HG03520 (cell line): ENCODE measurements at regions not wholly inside any gene's neighbourhood (a gene's known extent, or its start where the extent isn't known, plus 50 kb on each side); places are given as distances from the start of the nearest gene placed in this dataset.

Experiments
- ATAC-seq: cut with Tn5 transposase; IDR thresholded peaks from one replicate; pipeline ENCODE4 v1.9.1; 2021; ENCODE audit warnings: mild to moderate bottlenecking, moderate library complexity; ENCODE audit not compliant: unreplicated experiment

- ATAC-seq: no peak
These were observed 118.7 kb downstream of the FAT4 start for GRCh38 chr4:125433453-125433852.

GRCh38 chr4:125434136-125434535, 119.4 kb downstream of the FAT4 start:
- ATAC-seq: no peak

GRCh38 chr4:125440814-125441213, 126.1 kb downstream of the FAT4 start:
- no peak for ATAC-seq

- no peak for ATAC-seq
These were observed 129.4 kb downstream of the FAT4 start for GRCh38 chr4:125444166-125444565.

DNA sequence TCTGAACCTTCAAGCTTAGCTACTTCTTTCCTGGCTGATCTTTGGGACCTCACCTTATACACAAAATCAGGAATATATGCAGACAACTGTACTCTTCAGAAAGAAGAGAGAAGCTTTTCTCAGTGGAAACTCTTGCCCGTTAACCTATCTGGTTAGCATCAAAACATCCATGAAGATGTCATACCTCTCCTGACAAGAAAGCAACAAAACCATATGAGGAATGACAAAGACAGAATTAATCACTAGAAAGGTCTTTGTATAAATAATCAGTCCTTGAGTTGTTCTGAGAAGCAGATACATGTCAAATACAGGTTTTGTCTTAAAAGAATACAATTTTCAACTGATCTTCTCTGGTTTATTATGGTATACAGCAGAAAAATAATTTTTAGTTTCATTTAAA, 130.8 kb downstream of the FAT4 start:
- no peak for ATAC-seq

DNA sequence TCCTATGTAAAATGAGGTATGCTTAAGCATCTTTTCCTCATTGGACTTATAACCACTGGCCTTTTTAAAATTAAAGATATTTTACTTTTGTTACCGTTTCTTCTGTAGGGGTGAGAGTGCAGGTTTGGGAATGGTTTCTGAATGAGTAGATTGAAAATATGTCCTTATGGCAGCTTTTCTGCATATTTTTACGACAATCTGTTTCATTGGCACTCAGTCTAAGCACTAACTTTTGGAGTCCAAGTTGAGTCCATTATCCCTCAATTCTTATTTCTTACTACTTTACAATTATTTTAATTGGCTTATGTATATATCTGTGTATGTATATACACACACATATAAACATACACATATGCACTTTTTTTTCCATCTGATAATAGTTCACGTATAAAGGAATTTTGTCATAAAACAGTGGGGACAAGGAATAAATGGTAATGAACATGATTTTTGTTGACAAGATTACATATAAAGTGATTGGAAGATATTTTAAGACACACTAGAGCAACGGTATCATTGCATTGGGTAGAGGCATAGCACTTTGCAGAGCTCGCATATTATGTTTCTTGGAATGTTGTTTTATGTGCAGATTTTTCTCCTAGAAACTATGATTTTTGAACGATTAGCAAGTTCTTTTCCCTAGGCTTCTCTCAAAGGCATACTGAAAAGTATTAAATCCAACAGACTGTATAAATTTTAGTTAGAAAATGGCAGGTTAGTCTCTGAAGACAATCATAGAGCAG, 133.0 kb downstream of the FAT4 start:
- no peak for ATAC-seq

DNA sequence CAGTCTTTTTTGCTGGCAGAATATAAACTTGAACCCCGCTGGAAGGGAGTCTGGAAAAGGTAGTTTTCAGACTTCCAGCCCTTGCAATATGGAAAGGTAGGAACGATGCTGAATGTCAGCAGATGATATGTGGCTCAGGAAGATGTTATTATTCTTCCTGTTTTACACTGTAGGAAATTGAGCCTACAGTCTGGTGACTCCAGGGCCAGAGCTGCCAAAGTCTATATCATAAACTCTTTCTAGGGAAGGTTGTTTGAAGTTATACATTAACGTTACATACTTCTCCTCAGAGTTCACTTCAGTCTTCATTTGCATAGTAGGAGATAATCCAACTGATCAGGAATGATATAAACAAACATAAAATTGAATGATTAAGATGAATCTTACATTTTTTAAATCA, 141.3 kb downstream of the FAT4 start:
- no peak for ATAC-seq

DNA sequence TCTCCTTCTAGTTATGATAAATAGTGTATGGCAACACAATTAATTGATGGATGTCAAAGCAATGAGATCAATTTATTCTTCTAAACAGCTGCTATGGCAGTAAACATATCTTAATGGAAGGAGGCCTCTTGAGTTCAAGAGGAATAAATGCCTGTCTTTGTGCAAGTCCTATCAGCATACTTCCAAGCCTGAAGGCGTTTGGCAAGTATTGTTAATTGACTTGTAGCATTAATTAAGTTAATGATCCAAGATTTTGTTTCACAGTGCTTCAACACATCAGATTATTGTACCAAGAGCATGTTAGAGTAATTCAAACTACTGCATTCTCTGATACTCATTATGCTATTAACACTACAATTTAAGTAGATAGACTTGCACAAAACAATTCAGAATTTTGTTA, 144.8 kb downstream of the FAT4 start:
- ATAC-seq: no peak

GRCh38 chr4:125461676-125462363, 147.1 kb downstream of the FAT4 start:
- ATAC-seq: no peak

DNA sequence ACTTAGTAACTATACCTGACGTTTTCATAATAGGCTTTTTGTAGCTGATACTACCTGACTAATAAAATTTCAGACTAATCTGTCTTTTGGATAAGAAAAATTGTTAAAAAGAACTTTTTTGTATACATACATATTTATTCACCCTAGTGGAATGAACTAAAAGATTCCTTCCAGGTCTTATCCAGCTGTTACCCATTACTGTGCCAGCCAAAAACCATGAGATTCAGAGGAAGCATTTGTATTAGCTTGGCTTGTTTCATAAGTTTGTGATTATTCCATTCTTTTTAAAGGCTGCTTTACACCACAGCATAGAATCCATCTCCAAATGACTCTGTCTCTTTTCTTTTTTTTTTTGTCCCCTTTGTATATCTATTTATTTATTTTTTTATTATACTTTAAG, 149.4 kb downstream of the FAT4 start:
- ATAC-seq: no peak

DNA sequence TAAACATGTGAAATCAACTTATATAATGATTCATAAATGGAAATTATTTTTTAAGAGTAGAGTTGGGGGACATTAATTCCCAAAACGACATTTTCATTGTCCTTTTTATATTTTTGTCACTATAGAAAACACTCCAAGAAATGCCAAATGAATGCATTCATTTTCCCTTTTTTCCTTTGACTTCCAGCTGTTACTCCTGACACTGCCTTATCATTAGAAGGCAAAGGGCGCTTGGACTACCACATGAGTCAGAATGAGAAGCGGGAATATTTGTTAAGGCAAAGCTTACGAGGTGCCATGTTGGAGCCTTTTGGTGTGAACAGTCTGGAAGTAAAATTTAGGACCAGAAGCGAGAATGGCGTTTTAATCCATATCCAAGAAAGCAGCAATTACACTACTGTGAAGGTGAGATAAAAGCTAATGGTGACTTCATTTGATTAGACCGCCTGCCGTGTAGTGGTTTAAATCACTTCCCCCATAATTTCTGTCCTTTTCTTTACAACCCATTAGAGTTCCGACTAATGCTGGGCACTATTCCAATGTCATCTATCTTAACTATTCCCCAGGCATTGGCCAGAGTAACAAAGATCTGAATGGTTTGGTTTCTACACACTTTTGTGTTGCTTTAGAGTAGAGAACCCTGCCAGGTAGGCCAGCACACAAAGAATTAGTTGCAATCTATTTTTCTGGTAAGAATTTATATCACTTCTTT, 166.7 kb downstream of the FAT4 start:
- ATAC-seq: no peak

DNA sequence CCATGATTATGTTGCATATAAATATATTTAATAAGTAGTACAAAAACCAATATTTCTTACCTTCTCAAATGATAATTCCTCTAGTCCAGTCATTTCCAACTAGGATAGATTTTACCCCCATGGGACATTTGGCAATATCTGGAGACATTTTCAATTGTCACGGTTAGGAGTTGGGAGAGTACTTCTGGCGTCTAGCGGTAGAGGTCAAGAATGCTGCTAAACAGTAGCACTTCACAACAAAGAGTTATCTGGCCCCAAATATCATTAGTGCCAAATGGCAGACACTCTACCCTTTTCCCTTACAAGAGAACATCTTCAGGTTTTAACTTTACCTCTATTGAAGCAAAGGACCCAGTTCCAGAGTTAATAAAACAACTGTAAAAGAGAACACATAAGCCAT, 168.1 kb downstream of the FAT4 start:
- no peak for ATAC-seq

GRCh38 chr4:125483278-125483677, 168.5 kb downstream of the FAT4 start:
- no peak for ATAC-seq

- ATAC-seq: no peak
These were observed 170.2 kb downstream of the FAT4 start for GRCh38 chr4:125484912-125485311.

- no peak for ATAC-seq
These were observed 171.6 kb downstream of the FAT4 start for GRCh38 chr4:125486351-125486750.

DNA sequence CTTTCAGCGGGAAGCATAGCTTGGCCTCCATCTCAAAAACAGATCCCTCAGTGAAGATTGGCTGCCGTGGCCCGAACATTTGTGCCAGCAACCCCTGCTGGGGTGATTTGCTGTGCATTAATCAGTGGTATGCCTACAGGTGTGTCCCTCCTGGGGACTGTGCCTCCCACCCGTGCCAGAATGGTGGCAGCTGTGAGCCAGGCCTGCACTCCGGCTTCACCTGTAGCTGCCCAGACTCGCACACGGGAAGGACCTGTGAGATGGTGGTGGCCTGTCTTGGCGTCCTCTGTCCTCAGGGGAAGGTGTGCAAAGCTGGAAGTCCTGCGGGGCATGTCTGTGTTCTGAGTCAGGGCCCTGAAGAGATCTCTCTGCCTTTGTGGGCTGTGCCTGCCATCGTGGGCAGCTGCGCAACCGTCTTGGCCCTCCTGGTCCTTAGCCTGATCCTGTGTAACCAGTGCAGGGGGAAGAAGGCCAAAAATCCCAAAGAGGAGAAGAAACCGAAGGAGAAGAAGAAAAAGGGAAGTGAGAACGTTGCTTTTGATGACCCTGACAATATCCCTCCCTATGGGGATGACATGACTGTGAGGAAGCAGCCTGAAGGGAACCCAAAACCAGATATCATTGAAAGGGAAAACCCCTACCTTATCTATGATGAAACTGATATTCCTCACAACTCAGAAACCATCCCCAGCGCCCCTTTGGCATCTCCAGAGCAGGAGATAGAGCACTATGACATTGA, 175.4 kb downstream of the FAT4 start:
- ATAC-seq: no peak

DNA sequence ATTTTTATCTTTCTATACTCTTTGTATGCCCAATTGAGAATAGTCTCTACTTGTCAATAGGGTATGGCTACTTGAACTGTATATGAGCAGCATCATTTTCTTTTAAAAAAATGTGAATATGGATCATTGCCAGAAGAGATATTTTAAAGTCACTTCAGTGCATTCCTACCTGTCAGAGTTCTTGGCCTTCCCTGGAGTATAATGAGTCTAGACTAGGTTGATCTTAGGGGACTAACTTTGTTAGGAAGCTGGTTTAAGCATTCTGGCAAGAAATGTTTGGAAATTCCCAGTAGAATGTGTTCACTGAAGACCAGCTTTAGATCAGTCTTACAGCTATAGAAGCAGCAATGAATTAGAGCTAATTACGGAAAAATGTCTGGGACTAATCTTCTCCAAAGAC, 178.2 kb downstream of the FAT4 start:
- ATAC-seq: no peak

- no peak for ATAC-seq
These were observed 183.1 kb downstream of the FAT4 start for GRCh38 chr4:125497861-125498260.

- no peak for ATAC-seq
These were observed 184.2 kb downstream of the FAT4 start for GRCh38 chr4:125498981-125499380.

DNA sequence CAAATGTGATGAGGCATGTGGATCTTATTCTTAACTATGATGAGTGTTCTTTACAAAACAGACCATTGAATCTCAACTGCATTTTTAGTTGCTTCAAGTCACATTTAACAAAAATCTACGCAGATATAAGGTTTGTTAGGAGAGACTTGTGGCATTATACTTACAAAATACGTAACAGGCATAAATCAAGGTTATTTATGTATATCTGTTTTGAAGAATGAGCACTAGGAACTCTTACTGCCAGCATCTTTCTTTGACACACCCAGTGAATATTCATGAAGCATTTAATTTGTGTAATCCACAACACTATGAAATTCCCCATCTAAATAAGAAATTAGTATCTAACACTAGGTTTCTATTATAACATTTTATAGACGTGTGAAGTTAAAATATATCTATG, 186.3 kb downstream of the FAT4 start:
- no peak for ATAC-seq

GRCh38 chr4:125501568-125501967, 186.8 kb downstream of the FAT4 start:
- no peak for ATAC-seq
